ENCODE measurements at regions not wholly inside any gene's neighbourhood (a gene's known extent, or its start where the extent isn't known, plus 50 kb on each side); places are given as distances from the start of the nearest gene placed in this dataset.

- TF ChIP-seq CTCF (IDR thresholded peaks at IDR 0.05) (no peak), EZH2phosphoT487 (IDR thresholded peaks at IDR 0.05) (no peak), EZH2 (IDR thresholded peaks at IDR 0.05) (no peak)
Measured at GRCh38 chr17:14866266-14866665, 398.9 kb downstream of the PMP22 start.
